HG03439 (cell line): ENCODE measurements at regions not wholly inside any gene's neighbourhood (a gene's known extent, or its start where the extent isn't known, plus 50 kb on each side); places are given as distances from the start of the nearest gene placed in this dataset.
"Not testable (repeated sequence)": the region's sequence is repeated elsewhere in the genome, so short reads cannot be mapped to it uniquely, and the experiment has no call there.

Experiments
- ATAC-seq: cut with Tn5 transposase; IDR thresholded peaks from one replicate; pipeline ENCODE4 v1.9.1; 2021; ENCODE audit warnings: mild to moderate bottlenecking, moderate library complexity; ENCODE audit not compliant: unreplicated experiment

DNA sequence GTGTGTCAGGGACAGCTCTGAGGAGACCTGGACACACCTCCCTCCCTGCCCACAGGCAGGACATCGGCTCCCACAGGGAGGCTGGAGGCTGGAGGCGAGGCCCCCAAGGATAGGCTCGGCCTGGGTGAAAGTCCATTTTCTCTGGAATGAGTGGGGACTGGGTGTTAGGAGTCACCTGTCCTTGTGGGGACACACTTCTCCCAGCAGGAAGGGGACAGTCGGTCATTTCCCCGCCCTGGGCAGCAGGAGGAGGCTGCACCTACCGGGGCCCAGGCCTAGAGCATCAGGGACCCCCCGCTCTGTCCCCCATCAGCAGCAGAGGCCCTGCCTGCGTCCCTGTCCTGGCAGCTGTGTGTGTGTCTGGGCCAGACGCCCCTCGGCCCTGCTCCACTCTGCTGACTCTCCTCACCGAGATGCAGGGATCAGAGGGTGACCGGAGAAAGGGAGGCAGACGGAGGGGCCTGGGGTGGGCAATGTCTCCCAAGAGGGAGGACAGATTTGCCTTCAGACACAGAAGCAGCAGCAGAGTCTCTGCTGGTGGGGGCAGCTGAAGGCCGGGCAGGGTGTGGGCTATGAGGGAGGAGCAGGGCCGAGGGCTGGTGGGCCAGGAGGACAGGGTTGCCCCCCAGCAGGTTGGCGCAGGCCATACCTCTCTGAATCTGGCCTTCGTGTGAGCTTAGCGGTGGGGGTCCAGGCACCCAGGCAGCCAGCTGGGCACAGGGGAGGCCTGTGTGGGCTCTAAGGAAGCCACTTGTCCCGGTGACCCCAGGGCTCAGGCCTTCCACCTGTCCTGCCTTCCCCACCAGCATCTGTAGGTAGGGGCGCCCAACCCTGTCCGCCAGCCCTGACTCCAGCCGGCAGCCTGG lies 125.7 kb upstream of the NKX1-1 start:
- ATAC-seq: no peak

- ATAC-seq: no peak
Observed at GRCh38 chr4:1530356-1530755, 124.1 kb upstream of the NKX1-1 start.

GRCh38 chr4:1524761-1525160 lies 118.5 kb upstream of the NKX1-1 start:
- no peak for ATAC-seq

DNA sequence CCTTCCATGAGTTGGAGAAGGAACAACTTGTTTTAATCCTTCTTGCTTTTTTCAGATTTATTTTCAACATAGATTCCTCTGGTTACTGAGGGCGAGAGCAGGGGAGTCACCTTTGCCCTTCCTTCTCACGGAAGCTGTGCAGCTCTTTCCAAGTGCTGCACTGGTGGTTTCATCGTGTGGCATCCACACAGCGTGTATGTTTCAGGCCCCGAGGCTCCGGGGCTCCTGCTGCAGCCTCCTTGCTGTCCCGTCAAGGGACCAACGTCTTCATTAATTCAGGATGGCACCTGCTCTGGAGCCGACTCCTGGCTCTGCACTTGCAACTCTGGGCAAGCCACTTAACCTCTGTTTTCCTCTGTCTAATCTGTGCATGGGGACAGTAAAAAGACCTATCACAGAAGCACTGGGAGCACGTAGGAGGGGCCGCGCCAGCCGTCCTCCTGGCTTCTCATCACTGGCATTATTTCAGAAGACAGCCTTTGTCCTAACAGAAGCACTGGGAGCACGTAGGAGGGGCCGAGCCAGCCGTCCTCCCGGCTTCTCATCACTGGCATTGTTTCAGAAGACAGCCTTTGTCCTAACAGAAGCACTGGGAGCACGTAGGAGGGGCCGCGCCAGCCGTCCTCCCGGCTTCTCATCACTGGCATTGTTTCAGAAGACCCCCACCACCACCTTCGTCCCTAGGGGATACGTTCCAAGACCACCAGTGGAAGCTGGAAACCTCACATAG lies 117.8 kb upstream of the NKX1-1 start:
- no peak for ATAC-seq

DNA sequence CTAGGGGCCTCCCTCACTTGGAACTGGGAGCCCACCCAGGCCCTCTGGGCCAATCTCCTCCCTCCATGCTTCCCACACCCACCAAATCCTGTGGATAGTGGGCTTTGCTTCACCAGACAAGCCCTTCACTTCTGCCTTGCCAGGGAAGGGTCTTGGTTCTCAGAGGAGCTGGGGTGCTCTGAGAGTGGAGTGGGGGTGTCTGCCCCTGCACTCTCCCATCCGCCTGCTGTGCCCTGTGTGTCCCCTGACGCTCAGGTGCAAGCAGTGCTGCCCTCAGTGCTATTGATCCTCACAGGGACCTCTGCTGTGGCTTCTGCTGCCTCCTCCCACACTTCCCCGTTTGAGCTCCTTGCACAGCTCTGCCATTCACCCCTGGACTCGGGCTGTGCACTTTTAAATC lies 117.3 kb upstream of the NKX1-1 start:
- ATAC-seq: no peak

DNA sequence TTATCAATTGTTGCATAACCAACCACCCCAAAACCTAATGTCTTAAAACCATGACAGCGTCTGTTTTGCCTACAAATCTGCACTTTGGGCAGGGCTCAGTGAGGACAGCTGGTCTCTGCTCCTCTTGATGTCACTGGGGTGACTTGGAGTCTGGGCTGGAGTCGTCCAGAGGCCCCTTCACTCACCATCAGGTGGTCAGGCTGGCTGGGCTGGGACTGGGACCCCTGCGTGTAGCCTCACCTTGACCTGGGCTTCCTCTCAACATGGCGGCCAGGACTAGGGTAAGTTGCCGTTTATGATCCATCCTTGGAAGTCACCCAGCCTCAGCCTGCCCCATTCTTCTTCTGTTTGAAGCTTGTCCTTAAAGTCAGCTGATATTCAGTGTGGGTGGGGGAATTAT lies 116.8 kb upstream of the NKX1-1 start:
- no peak for ATAC-seq

DNA sequence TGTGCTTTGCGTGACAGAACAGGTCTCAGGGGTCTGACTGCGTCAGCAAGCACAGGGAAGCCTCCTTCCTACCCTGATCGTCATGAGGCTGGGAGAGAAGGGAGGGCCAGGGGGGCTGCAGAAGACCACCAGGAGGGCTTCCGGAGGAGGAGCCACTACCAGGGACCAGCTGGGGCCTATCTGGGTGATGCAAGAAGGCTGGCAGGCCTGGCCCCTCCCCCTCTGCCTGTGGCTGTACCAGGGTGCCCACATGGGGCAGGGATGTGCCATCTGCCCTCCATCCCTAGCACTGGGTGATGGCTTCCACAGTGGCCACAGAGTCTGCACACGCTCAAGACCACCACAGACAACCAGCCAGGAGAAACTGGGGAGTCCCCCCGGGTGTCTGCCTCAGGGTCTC lies 116.4 kb upstream of the NKX1-1 start:
- ATAC-seq: no peak

- ATAC-seq: no peak
Observed at GRCh38 chr4:1521821-1522361, 115.6 kb upstream of the NKX1-1 start.

- not testable (repeated sequence) for ATAC-seq
Observed at GRCh38 chr4:1520795-1521576, 114.7 kb upstream of the NKX1-1 start.

DNA sequence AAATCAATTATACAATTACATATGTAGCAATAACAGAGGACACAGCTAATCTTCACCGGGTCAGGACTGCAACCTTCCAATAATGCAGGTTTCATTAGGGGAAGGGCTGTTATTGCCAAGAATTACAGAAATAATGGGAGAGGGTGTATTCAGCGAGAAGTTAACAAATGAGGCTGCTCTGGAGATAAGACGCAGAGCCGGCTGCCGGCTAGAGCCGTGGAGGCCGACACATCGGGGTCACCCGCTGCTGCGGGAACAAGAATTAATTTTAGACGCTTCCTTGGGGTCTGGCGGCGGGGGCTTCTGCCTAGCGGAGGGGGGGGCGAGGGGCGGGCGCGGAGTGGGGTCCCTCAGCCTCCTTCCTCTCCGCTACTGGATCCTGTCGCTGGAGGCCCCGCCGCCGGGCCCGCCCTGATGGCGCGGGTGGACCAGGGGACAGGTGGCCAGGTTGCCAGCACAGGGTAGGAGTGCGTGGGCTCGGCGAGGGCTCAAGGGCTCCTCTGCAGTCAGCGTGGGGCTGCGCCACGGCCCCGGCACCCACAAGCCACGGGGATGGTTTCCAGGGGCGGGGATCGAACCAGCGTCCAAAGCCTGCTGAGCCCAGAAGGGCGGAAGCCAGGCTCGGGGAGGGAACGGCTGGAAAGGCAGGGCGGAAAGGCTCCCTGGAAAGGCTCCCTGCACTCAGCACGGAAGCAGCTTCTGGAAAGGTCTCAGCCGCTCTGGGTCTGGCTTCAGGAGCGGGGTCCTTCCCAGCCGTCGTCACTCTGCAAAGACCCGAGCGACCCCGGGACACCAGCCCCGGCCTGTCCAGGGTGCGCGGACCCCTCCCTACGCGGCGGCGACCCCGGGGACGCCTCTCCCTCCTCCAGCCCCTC lies 113.8 kb upstream of the NKX1-1 start:
- no peak for ATAC-seq

DNA sequence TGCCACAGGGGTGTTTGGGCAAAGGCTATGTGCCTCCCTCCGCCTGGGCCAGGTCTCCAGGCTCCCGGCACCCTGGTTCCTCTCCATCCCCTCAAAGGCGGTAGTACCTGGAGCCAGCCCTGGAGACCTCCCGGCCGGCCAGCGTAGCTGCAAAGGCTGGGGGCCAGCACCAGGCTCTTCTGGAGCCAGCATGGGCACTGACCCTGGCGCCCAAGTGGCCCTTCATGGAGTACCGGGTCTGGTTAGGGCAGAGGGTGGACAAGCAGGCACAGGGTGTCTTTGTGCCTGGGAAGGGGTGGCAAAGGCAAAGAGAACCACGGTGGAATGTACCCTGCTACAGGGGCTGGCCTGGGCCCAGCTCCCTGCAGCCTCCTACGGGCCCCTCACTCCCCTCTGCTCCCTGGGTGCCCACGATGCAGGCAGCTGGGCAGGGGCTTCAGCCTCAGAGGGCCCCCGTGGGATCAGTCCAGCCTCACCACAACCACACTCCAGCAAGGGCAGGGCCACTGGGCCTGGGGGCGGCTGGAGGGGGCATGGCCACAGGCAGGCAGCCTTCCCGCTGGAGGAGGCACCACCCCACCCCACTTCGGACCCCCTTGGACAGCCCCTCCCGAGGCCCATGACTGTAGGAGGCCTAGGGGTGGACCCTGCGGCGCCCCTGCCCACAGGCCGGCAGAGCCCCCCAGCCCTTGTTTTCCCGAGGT lies 112.9 kb upstream of the NKX1-1 start:
- ATAC-seq: no peak

- no peak for ATAC-seq
Observed at GRCh38 chr4:1517592-1518411, 111.6 kb upstream of the NKX1-1 start.

GRCh38 chr4:1516881-1517480 lies 110.7 kb upstream of the NKX1-1 start:
- no peak for ATAC-seq

GRCh38 chr4:1516261-1516660 lies 110.0 kb upstream of the NKX1-1 start:
- no peak for ATAC-seq

GRCh38 chr4:1515763-1516162 lies 109.5 kb upstream of the NKX1-1 start:
- no peak for ATAC-seq

GRCh38 chr4:1515156-1515555 lies 108.9 kb upstream of the NKX1-1 start:
- ATAC-seq: no peak

DNA sequence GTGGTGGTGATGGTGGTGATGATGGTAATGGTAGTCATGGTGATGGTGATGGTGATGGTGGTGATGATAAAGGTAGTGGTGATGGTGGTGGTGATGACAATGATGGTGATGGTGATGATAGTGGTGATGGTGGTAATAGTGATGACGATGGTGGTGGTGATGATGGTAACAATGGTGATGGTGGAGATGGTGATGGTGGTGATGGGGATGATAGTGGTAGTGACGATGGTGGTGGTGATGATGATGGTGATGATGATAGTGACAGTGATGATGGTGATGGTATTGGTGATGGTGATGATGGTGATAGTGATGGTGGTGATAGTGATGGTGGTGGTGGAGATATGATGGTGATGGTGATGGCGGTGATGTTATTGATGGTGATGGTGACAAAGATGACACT lies 108.4 kb upstream of the NKX1-1 start:
- no peak for ATAC-seq

DNA sequence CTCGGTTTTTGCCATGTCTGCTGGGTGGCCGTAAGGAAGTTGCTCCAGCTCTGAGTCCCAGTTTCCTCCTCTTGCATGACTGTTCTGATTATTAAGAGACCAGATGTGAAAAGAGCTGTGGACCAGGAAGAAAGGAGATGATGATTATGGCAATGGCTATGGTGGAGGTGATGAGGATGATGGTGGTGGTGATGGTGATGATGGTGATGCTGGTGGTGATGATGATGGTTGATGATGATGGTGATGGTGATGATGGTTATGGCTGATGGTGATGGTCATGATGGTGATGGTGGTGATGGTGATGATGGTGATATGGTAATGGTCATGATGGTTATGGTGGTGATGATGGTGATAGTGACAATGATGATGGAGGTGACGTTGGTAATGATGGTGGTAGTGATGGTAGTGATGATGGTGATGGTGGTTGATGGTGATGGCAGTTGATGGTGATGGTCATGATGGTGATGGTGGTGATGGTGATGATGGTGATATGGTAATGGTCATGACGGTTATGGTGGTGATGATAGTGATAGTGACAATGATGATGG lies 107.8 kb upstream of the NKX1-1 start:
- no peak for ATAC-seq
